ENCODE measurements at regions not wholly inside any gene's neighbourhood (a gene's known extent, or its start where the extent isn't known, plus 50 kb on each side); places are given as distances from the start of the nearest gene placed in this dataset.

DNA sequence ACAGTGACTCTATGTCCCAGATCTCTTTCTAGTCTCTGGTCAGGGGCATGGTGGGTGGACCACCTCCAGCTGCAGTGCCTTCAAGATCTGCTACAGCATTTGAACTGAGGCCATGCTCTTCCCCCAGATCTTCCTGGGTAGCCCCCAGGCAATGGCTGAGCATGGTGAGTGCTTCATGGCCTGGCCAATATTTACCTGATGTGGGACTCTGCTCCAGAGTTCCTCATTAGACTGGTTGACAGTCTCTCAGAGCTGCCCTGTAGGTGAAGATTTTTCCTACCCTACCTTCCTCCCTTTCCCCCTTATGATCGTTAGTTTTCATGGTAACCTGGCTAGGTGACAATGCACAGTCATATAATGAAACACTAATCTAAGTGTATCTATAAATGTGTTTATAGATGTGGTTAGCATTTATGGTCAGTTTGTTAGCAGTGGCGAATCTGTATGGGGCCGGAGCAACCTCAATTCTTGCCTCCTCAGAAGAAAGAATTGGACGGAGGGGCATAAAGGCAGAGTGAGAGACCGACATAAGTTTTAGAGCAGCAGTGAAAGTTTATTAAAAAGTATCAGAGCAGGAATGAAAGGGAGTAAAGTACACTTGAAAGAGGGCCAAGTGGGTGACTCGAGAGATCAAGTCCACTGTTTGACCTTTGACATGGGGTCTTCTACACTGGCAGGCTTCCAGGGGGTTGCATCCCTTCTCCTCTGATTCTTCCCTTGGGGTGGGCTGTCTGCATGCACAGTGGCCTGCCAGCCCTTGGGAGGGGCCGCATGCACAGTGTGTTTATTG is 256.3 kb downstream of the CD83 start (continued):
- TF ChIP-seq ZNF572 (CRISPR knock-in tag; IDR thresholded peaks at IDR 0.05) (no peak), ZNF710 (CRISPR knock-in tag; IDR thresholded peaks at IDR 0.05; ENCODE audit: borderline replicate concordance) (no peak), TARDBP (CRISPR knock-in tag; IDR thresholded peaks at IDR 0.05) (no peak), MTF1 (CRISPR knock-in tag; IDR thresholded peaks at IDR 0.05) (no peak), GFI1 (CRISPR knock-in tag; IDR thresholded peaks at IDR 0.05; ENCODE audit: borderline replicate concordance) (no peak)
- TF ChIP-seq, protein P1, sequence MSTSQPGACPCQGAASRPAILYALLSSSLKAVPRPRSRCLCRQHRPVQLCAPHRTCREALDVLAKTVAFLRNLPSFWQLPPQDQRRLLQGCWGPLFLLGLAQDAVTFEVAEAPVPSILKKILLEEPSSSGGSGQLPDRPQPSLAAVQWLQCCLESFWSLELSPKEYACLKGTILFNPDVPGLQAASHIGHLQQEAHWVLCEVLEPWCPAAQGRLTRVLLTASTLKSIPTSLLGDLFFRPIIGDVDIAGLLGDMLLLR (CRISPR knock-in tag; IDR thresholded peaks at IDR 0.05) = no peak
- TF ChIP-seq, protein P2, sequence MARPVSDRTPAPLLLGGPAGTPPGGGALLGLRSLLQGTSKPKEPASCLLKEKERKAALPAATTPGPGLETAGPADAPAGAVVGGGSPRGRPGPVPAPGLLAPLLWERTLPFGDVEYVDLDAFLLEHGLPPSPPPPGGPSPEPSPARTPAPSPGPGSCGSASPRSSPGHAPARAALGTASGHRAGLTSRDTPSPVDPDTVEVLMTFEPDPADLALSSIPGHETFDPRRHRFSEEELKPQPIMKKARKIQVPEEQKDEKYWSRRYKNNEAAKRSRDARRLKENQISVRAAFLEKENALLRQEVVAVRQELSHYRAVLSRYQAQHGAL (CRISPR knock-in tag; IDR thresholded peaks at IDR 0.05; ENCODE audit: not compliant biosample characterization) = no peak

GRCh38 chr6:14375930-14376329 is 258.4 kb downstream of the CD83 start:
- H3K4me1 ChIP-seq (ENCODE audit: insufficient read depth, low read length) = no peaks in the 10 kb centered on the region
- no peak overlapping the region for H2AFZ ChIP-seq (ENCODE audit: low read length)
- H3K4me3 ChIP-seq (replicated peaks in 1 of 3; ENCODE audit: insufficient read depth in 1 of 3, low read depth in 2 of 3, low read length in 3 of 3) = no peak overlapping the region
- CTCF ChIA-PET (ENCODE audit: low intra/inter-chr PET ratio, low total read pairs) = no interaction called here
- intact Hi-C loops (cut with micrococcal nuclease; ENCODE audit: unreplicated experiment) (no loop called here), in situ Hi-C loops (cut with HindIII; ENCODE audit: extremely low pct_ligation_motif_present, low pct_unique_long_range_greater_than_20kb) (no loop called here)
- FAIRE-seq (no peak), ATAC-seq (no peak), DNase-seq (ENCODE audit: low spot score) (no peak)
- POLR2A ChIA-PET = no interaction called here
- no peaks in the 10 kb centered on the region for H3K36me3 ChIP-seq (replicated peaks in 1 of 2; ENCODE audit: control insufficient read depth in 1 of 2, insufficient read depth in 2 of 2, low read length in 2 of 2)
- no peaks in the 10 kb centered on the region for H3K9me3 ChIP-seq (ENCODE audit: low read length)
- H3K27ac ChIP-seq (ENCODE audit: extremely low read length, insufficient read depth, low read length) = no peak overlapping the region
- H3K27me3 ChIP-seq (ENCODE audit: control insufficient read depth in 1 of 2, insufficient read depth in 2 of 2, low read length in 2 of 2) = 0 out of 5 replicates have a peak, but pooled peaks cover 0 to 1% of the 10 kb centered on the region in 2 experiments
- H4K20me1 ChIP-seq (ENCODE audit: insufficient read depth, low read length) = no peaks in the 10 kb centered on the region
- no peak overlapping the region for H3K4me2 ChIP-seq (ENCODE audit: low read depth, low read length)
- 0% methylated on average over 1 of the region's 1 CpG for WGBS (ENCODE audit: low lambda C conversion rate)
- no peak overlapping the region for H3K9ac ChIP-seq (ENCODE audit: insufficient read depth, low read depth, low read length)
- H3K79me2 ChIP-seq (ENCODE audit: insufficient read depth, low read length) = no peaks in the 10 kb centered on the region
- no TSS peak for BruUV-seq (replicated peaks)
- TF ChIP-seq PHF5A (CRISPR knock-in tag; IDR thresholded peaks at IDR 0.05; ENCODE audit: low read depth, unreplicated experiment) (no peak), TSC22D2 (CRISPR knock-in tag; IDR thresholded peaks at IDR 0.05; ENCODE audit: borderline replicate concordance) (no peak), ZNF101 (CRISPR knock-in tag; IDR thresholded peaks at IDR 0.05; ENCODE audit: borderline replicate concordance, low read depth) (no peak), ZNF329 (CRISPR knock-in tag; IDR thresholded peaks at IDR 0.05; ENCODE audit: low read depth) (no peak), TBL1XR1 (IDR thresholded peaks at IDR 0.05; ENCODE audit: borderline replicate concordance, low read length, partially characterized antibody) (no peak), RCOR2 (CRISPR knock-in tag; IDR thresholded peaks at IDR 0.05) (no peak), SALL1 (CRISPR knock-in tag; IDR thresholded peaks at IDR 0.05) (no peak)
- TF ChIP-seq, protein P3, sequence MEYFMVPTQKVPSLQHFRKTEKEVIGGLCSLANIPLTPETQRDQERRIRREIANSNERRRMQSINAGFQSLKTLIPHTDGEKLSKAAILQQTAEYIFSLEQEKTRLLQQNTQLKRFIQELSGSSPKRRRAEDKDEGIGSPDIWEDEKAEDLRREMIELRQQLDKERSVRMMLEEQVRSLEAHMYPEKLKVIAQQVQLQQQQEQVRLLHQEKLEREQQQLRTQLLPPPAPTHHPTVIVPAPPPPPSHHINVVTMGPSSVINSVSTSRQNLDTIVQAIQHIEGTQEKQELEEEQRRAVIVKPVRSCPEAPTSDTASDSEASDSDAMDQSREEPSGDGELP (IDR thresholded peaks at IDR 0.05; ENCODE audit: borderline replicate concordance, low read depth) = no peak
- TF ChIP-seq, protein P4, sequence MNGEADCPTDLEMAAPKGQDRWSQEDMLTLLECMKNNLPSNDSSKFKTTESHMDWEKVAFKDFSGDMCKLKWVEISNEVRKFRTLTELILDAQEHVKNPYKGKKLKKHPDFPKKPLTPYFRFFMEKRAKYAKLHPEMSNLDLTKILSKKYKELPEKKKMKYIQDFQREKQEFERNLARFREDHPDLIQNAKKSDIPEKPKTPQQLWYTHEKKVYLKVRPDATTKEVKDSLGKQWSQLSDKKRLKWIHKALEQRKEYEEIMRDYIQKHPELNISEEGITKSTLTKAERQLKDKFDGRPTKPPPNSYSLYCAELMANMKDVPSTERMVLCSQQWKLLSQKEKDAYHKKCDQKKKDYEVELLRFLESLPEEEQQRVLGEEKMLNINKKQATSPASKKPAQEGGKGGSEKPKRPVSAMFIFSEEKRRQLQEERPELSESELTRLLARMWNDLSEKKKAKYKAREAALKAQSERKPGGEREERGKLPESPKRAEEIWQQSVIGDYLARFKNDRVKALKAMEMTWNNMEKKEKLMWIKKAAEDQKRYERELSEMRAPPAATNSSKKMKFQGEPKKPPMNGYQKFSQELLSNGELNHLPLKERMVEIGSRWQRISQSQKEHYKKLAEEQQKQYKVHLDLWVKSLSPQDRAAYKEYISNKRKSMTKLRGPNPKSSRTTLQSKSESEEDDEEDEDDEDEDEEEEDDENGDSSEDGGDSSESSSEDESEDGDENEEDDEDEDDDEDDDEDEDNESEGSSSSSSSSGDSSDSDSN (CRISPR knock-in tag; IDR thresholded peaks at IDR 0.05) = no peak

All from HepG2 (cell line).